MM.1S (cell line): ENCODE measurements at regions not wholly inside any gene's neighbourhood (a gene's known extent, or its start where the extent isn't known, plus 50 kb on each side); places are given as distances from the start of the nearest gene placed in this dataset.

Experiments used
- DNase-seq: peaks from one replicate; pipeline ENCODE4 v3.0.0-alpha.2; 2015
- H2AFZ ChIP-seq: fragments of 300-600 bp; sonication (generic); 2 replicates; pipeline ENCODE4 v1.6.0; 2016; ENCODE audit warnings: antibody characterized with exemption, low read length
- H3F3A ChIP-seq: fragments of 300-600 bp; sonication (generic); 2 replicates; pipeline ENCODE4 v1.6.1; 2016; ENCODE audit warnings: mild to moderate bottlenecking, antibody characterized with exemption, low read length, moderate library complexity, mixed read lengths; ENCODE audit not compliant: insufficient read depth
- H3K27ac ChIP-seq: fragments of 300-600 bp; sonication (generic); 2 replicates; pipeline ENCODE4 v1.5.1; 2016; ENCODE audit warnings: mild to moderate bottlenecking, low read length
- H3K27me3 ChIP-seq: fragments of 300-600 bp; sonication (generic); replicated peaks from 2 replicates; pipeline ENCODE4 v1.6.0; 2016; ENCODE audit warnings: low read length; ENCODE audit not compliant: insufficient read depth
- H3K36me3 ChIP-seq: fragments of 300-600 bp; sonication (generic); replicated peaks from 2 replicates; pipeline ENCODE4 v1.6.1; 2016; ENCODE audit warnings: mild to moderate bottlenecking, low read length, mixed read lengths; ENCODE audit not compliant: insufficient read depth
- H3K4me1 ChIP-seq: fragments of 300-600 bp; sonication (generic); 2 replicates; pipeline ENCODE4 v1.6.1; 2016; ENCODE audit warnings: low read length, mixed read lengths
- H3K4me2 ChIP-seq: fragments of 300-600 bp; sonication (generic); 2 replicates; pipeline ENCODE4 v1.6.0; 2016; ENCODE audit warnings: low read depth, low read length
- H3K4me3 ChIP-seq: fragments of 300-600 bp; sonication (generic); 2 replicates; pipeline ENCODE4 v1.5.1; 2016; ENCODE audit warnings: low read length, mixed read lengths
- H3K79me2 ChIP-seq: fragments of 300-600 bp; sonication (generic); 2 replicates; pipeline ENCODE4 v1.6.1; 2016; ENCODE audit warnings: mixed run types, low read length, mixed read lengths
- H3K9ac ChIP-seq: fragments of 300-600 bp; sonication (generic); 2 replicates; pipeline ENCODE4 v1.6.1; 2016; ENCODE audit warnings: low read length, mixed read lengths
- H3K9me2 ChIP-seq: fragments of 300-600 bp; sonication (generic); replicated peaks from 2 replicates; pipeline ENCODE4 v1.6.1; 2016; ENCODE audit warnings: mild to moderate bottlenecking, low read length, mixed read lengths; ENCODE audit not compliant: insufficient read depth
- H3K9me3 ChIP-seq: fragments of 300-600 bp; sonication (generic); replicated peaks from 2 replicates; pipeline ENCODE4 v1.6.1; 2016; ENCODE audit warnings: mild to moderate bottlenecking, low read length, mixed read lengths; ENCODE audit not compliant: insufficient read depth
- H4K20me1 ChIP-seq: fragments of 300-600 bp; sonication (generic); 2 replicates; pipeline ENCODE4 v1.6.1; 2016; ENCODE audit warnings: mild to moderate bottlenecking, low read length, moderate library complexity, mixed read lengths; ENCODE audit not compliant: insufficient read depth
- EZH2 ChIP-seq: fragments of 300-600 bp; sonication (generic); optimal IDR thresholded peaks from 2 replicates; pipeline ENCODE3; 2017; ENCODE audit warnings: low read depth, mild to moderate bottlenecking, antibody characterized with exemption, low read length, mixed read lengths
- EZH2phosphoT487 ChIP-seq: fragments of 300-600 bp; sonication (generic); IDR thresholded peaks from 2 replicates; pipeline ENCODE4 v1.6.1; 2018; ENCODE audit warnings: antibody characterized with exemption, low read length
- TF ChIP-seq, protein P1 (sequence below): fragments of 300-600 bp; sonication (generic); IDR thresholded peaks from 2 replicates; pipeline ENCODE4 v1.5.1; 2016; ENCODE audit warnings: antibody characterized with exemption, low read length, mixed read lengths

- H3K9me3 ChIP-seq = no peaks in the 10 kb centered on the region
- H3K4me1 ChIP-seq = no peaks in the 10 kb centered on the region
- no peaks in the 10 kb centered on the region for H3K79me2 ChIP-seq
- no peak for DNase-seq
- no peak overlapping the region for H2AFZ ChIP-seq
- no peaks in the 10 kb centered on the region for H3K27me3 ChIP-seq
- TF ChIP-seq EZH2phosphoT487 = no peak
- TF ChIP-seq, protein P1, sequence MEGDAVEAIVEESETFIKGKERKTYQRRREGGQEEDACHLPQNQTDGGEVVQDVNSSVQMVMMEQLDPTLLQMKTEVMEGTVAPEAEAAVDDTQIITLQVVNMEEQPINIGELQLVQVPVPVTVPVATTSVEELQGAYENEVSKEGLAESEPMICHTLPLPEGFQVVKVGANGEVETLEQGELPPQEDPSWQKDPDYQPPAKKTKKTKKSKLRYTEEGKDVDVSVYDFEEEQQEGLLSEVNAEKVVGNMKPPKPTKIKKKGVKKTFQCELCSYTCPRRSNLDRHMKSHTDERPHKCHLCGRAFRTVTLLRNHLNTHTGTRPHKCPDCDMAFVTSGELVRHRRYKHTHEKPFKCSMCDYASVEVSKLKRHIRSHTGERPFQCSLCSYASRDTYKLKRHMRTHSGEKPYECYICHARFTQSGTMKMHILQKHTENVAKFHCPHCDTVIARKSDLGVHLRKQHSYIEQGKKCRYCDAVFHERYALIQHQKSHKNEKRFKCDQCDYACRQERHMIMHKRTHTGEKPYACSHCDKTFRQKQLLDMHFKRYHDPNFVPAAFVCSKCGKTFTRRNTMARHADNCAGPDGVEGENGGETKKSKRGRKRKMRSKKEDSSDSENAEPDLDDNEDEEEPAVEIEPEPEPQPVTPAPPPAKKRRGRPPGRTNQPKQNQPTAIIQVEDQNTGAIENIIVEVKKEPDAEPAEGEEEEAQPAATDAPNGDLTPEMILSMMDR = no peak
- no peak for TF ChIP-seq EZH2
- H3F3A ChIP-seq = no peaks in the 10 kb centered on the region; the same call in 1 of the 2 replicates
- H4K20me1 ChIP-seq = no peaks in the 10 kb centered on the region
- H3K4me2 ChIP-seq = no peak overlapping the region
- H3K9ac ChIP-seq = no peak overlapping the region
- H3K27ac ChIP-seq = no peak overlapping the region
- H3K9me2 ChIP-seq = no peaks in the 10 kb centered on the region
- no peak overlapping the region for H3K4me3 ChIP-seq
- H3K36me3 ChIP-seq = no peaks in the 10 kb centered on the region
Measured at GRCh38 chr2:22703286-22703920, 681.6 kb upstream of the KLHL29 start.

DNA sequence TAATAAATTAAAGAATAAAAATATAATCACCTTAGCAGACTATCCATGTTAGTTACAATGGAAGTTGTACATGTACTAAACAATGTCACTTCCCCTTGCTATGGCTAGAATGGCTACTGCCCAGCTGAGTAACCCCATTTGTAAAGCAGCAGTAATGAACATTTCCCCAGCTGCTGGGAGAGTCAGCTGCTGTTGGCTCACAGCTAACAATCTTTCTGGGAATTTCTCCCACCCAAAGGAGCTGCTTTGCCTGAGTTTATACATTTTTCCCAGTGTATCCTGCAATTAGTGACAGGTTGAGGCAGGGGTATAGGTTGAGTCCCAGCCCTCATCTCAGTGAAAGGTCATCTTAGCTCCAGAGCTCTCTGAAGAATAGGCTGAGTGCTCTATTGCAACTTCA lies 665.6 kb upstream of the KLHL29 start:
- Histone ChIP-seq H2AFZ (no peak overlapping the region), H3K79me2 (no peaks in the 10 kb centered on the region), H4K20me1 (no peaks in the 10 kb centered on the region), H3K4me1 (no peaks in the 10 kb centered on the region), H3F3A (no peaks in the 10 kb centered on the region), H3K9me3 (no peaks in the 10 kb centered on the region), H3K27me3 (no peaks in the 10 kb centered on the region), H3K27ac (no peak overlapping the region), H3K9ac (no peak overlapping the region), H3K36me3 (no peaks in the 10 kb centered on the region), H3K4me2 (no peak overlapping the region), H3K9me2 (no peaks in the 10 kb centered on the region), H3K4me3 (no peak overlapping the region)
- TF ChIP-seq, protein P1 = no peak
- TF ChIP-seq EZH2phosphoT487 = no peak
- DNase-seq = no peak

DNA sequence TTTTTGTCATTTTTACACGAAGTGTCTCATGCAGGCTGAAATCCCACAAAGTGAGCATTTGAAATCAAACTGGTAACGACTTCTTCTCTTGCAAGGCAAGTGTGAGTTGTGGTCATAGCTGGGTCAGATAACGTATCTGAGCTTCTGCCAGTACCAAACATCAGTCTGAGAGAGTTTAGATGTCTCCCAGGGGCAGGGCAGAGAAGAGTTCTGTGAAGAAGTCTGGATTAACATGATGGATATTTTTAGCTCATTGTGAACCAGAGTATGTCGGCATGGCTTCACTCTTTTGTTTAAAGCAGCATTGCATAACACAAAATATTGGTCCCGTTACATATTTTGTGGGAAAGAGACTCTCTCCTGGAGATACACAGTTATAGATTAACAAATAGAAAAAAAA lies 655.5 kb upstream of the KLHL29 start:
- TF ChIP-seq EZH2 = no peak
- TF ChIP-seq, protein P1 = no peak
- TF ChIP-seq EZH2phosphoT487 = no peak
- no peak overlapping the region for H3K4me2 ChIP-seq
- H3K36me3 ChIP-seq = no peaks in the 10 kb centered on the region
- no peak overlapping the region for H2AFZ ChIP-seq
- DNase-seq = no peak
- H3K4me1 ChIP-seq = no peaks in the 10 kb centered on the region
- no peaks in the 10 kb centered on the region for H3K79me2 ChIP-seq
- H3K4me3 ChIP-seq = no peak overlapping the region
- no peaks in the 10 kb centered on the region for H3K27me3 ChIP-seq
- no peaks in the 10 kb centered on the region for H3K9me2 ChIP-seq
- no peaks in the 10 kb centered on the region for H3K9me3 ChIP-seq
- no peaks in the 10 kb centered on the region for H4K20me1 ChIP-seq
- no peak overlapping the region for H3K27ac ChIP-seq
- no peak overlapping the region for H3K9ac ChIP-seq
- H3F3A ChIP-seq = no peaks in the 10 kb centered on the region
